Naive thymus-derived CD4-positive, alpha-beta T cell (primary cell): ENCODE measurements at regions not wholly inside any gene's neighbourhood (a gene's known extent, or its start where the extent isn't known, plus 50 kb on each side); places are given as distances from the start of the nearest gene placed in this dataset.
"Not testable (repeated sequence)": the region's sequence is repeated elsewhere in the genome, so short reads cannot be mapped to it uniquely, and the experiment has no call there.

Experiments
- ATAC-seq: fragments of 150-1000 bp; cut with Tn5 transposase; 2 replicates; pipeline ENCODE4 v1.10.0; 2021; ENCODE audit warnings: mild to moderate bottlenecking, moderate library complexity
- CTCF ChIA-PET: fragments of 350-600 bp; sonication (Branson Sonifier 250); formaldehyde crosslinking; loops from one replicate; lab custom pipeline; 2021; ENCODE audit warnings: antibody characterized with exemption; lab: Charles Lee
- POLR2A ChIA-PET: fragments of 350-600 bp; sonication (Branson Sonifier 250); formaldehyde crosslinking; loops from one replicate; lab custom pipeline; 2021; ENCODE audit warnings: antibody characterized with exemption, inconsistent platforms; lab: Charles Lee
- DNase-seq, 9 donors: peaks; one replicate each; pipeline versions ENCODE4 v3.0.0 to v3.0.0-alpha.2; 2020 to 2022; ENCODE audit warnings: mixed read lengths in 1 of 9
- H3K27ac ChIP-seq: one replicate; pipeline ENCODE4 v1.7.0; 2013; ENCODE audit warnings: mild to moderate bottlenecking, low read depth, low read length, moderate library complexity
- H3K27me3 ChIP-seq, 2 donors: one replicate each; pipeline ENCODE4 v1.7.0; 2013; ENCODE audit warnings: low read length in 2 of 2, mild to moderate bottlenecking in 2 of 2, moderate library complexity in 2 of 2; ENCODE audit not compliant: control insufficient read depth in 2 of 2, insufficient read depth in 2 of 2
- H3K36me3 ChIP-seq, 3 experiments: 1 replicate in 2 of 3; 2 replicates in 1 of 3; pipeline ENCODE4 v1.7.0; 2013; ENCODE audit warnings: low read length in 3 of 3, mild to moderate bottlenecking in 3 of 3, moderate library complexity in 1 of 3; ENCODE audit not compliant: insufficient read depth in 3 of 3, control insufficient read depth in 2 of 3
- H3K4me1 ChIP-seq, 2 donors: one replicate each; pipeline ENCODE4 v1.7.0; 2013; ENCODE audit warnings: low read length in 2 of 2, mild to moderate bottlenecking in 2 of 2, moderate library complexity in 1 of 2; ENCODE audit not compliant: control insufficient read depth in 2 of 2, insufficient read depth in 2 of 2
- H3K4me3 ChIP-seq: 2 replicates; pipeline ENCODE4 v1.7.0; 2013; ENCODE audit warnings: mild to moderate bottlenecking, low read length
- H3K9me3 ChIP-seq, 3 experiments: 1 replicate in 2 of 3; 2 replicates in 1 of 3; pipeline ENCODE4 v1.7.0; 2013; ENCODE audit warnings: low read length in 3 of 3; ENCODE audit not compliant: control insufficient read depth in 2 of 3
- H3K27ac Mint-ChIP-seq, 9 donors: one replicate each; pipeline ENCODE4 v1.8.0; 2020 to 2022; ENCODE audit warnings: mixed read lengths in 9 of 9, mild to moderate bottlenecking in 8 of 9, moderate library complexity in 5 of 9, inconsistent platforms in 2 of 9
- H3K27me3 Mint-ChIP-seq, 5 donors: one replicate each; pipeline ENCODE4 v1.8.0; 2021 to 2022; ENCODE audit warnings: mixed read lengths in 5 of 5, mild to moderate bottlenecking in 1 of 5
- H3K36me3 Mint-ChIP-seq, 5 donors: one replicate each; pipeline ENCODE4 v1.8.0; 2020 to 2022; ENCODE audit warnings: mixed read lengths in 5 of 5, mild to moderate bottlenecking in 3 of 5, inconsistent platforms in 1 of 5
- H3K4me1 Mint-ChIP-seq, 7 donors: one replicate each; pipeline ENCODE4 v1.8.0; 2020 to 2022; ENCODE audit warnings: mixed read lengths in 7 of 7, mild to moderate bottlenecking in 3 of 7, inconsistent platforms in 1 of 7
- H3K4me3 Mint-ChIP-seq, 10 donors: one replicate each; pipeline ENCODE4 v1.8.0; 2020 to 2022; ENCODE audit warnings: mild to moderate bottlenecking in 10 of 10, mixed read lengths in 10 of 10, moderate library complexity in 6 of 10, inconsistent platforms in 2 of 10
- H3K9me3 Mint-ChIP-seq, 11 donors: one replicate each; pipeline ENCODE4 v1.8.0; 2020 to 2022; ENCODE audit warnings: mixed read lengths in 11 of 11, mild to moderate bottlenecking in 4 of 11, inconsistent platforms in 1 of 11, moderate library complexity in 1 of 11
- intact Hi-C, 2 donors: fragments of 100-400 bp; cut with micrococcal nuclease; formaldehyde crosslinking; loops; one replicate each; pipeline ENCODE4 v1.15.1; 2023

DNA sequence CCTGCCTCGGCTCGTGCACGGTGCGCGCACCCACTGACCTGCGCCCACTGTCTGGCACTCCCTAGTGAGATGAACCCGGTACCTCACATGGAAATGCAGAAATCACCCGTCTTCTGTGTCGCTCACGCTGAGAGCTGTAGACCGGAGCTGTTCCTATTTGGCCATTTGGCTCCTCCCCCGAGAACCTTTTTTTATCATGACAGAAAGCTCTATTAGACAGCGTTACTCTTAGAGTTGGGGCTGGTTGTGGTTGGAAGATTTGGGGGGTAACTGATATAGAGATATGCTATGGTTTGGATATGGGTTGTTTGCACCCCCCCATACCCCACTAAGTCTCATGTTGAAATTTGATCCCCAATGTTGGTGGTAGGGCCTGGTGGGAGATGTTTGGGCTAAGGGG is 226.2 kb downstream of the LRRC70 start:
- intact Hi-C loops, H3K4me1 Mint-ChIP-seq, H3K4me3 ChIP-seq, H3K36me3 ChIP-seq, H3K27me3 ChIP-seq, H3K9me3 ChIP-seq, H3K27ac Mint-ChIP-seq, DNase-seq, CTCF ChIA-PET, H3K27ac ChIP-seq, H3K36me3 Mint-ChIP-seq, POLR2A ChIA-PET, ATAC-seq, H3K4me1 ChIP-seq: not testable (repeated sequence)
- Mint-ChIP-seq H3K9me3 (peaks cover 0 to 15% (median 6%) of the 10 kb centered on the region in 11 donors), H3K27me3 (peaks cover 0 to 16% (median 9%) of the 10 kb centered on the region in 5 donors), H3K4me3 (peak overlapping the region in 2 of 10 donors; percentile 66 to 70)

DNA sequence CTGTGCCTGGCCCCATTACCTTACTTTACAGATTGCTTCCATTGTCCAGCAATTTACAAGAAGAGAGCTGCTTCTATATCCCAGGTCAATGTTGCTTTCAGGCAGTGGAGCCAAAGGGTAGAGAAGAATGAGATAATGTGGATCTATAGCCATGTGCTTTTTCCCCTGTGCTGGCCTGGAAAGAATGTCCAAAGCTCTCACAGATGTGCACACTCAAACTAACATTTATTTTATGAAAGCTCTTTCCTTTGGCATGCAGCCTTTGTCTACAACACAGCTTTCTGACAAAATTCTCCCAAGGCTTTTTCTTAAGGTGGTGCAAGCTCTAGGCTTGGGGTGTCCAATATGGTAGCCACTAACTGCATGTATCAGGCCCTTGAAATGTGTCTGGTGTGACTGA is 217.3 kb downstream of the LRRC70 start:
- DNase-seq (no peak), ATAC-seq (no peak)
- Histone ChIP-seq H3K27me3 (no peaks in the 10 kb centered on the region), H3K4me3 (no peak overlapping the region), H3K4me1 (no peaks in the 10 kb centered on the region), H3K27ac (no peak overlapping the region), H3K36me3 (no peaks in the 10 kb centered on the region), H3K9me3 (no peaks in the 10 kb centered on the region)
- H3K4me1 Mint-ChIP-seq: no peaks in the 10 kb centered on the region
- ChIA-PET CTCF (no interaction called here), POLR2A (interaction anchor here (0.6 kb wide), 1 partner anchor 572 kb away, joined by 3 read pairs; no protein-coding TSS in a partner anchor)
- H3K36me3 Mint-ChIP-seq: peaks cover 0 to 8% (median 0%) of the 10 kb centered on the region in 5 donors
- H3K27me3 Mint-ChIP-seq: peaks cover 0 to 10% (median 4%) of the 10 kb centered on the region in 5 donors
- H3K27ac Mint-ChIP-seq: no peak overlapping the region
- peaks cover 0 to 31% (median 14%) of the 10 kb centered on the region in 11 donors for H3K9me3 Mint-ChIP-seq
- H3K4me3 Mint-ChIP-seq: no peak overlapping the region
- intact Hi-C loops: no loop called here

GRCh38 chr5:62794456-62794855 is 215.8 kb downstream of the LRRC70 start:
- Mint-ChIP-seq H3K27ac (no peak overlapping the region), H3K36me3 (peaks cover 0 to 8% (median 0%) of the 10 kb centered on the region in 5 donors), H3K9me3 (peaks cover 0 to 31% (median 14%) of the 10 kb centered on the region in 11 donors), H3K27me3 (peaks cover 0 to 12% (median 10%) of the 10 kb centered on the region in 5 donors), H3K4me3 (no peak overlapping the region), H3K4me1 (no peaks in the 10 kb centered on the region)
- intact Hi-C loops: no loop called here
- ChIA-PET CTCF (no interaction called here), POLR2A (no interaction called here)
- Histone ChIP-seq H3K9me3 (no peaks in the 10 kb centered on the region), H3K4me1 (no peaks in the 10 kb centered on the region), H3K27me3 (peaks cover 0 to 3% of the 10 kb centered on the region in 2 donors), H3K27ac (no peak overlapping the region), H3K36me3 (no peaks in the 10 kb centered on the region), H3K4me3 (no peak overlapping the region)
- ATAC-seq: no peak
- no peak for DNase-seq

- H3K27ac Mint-ChIP-seq: no peak overlapping the region
- CTCF ChIA-PET: no interaction called here
- no peaks in the 10 kb centered on the region for H3K36me3 ChIP-seq
These were observed 212.4 kb downstream of the LRRC70 start for GRCh38 chr5:62791059-62791458.

DNA sequence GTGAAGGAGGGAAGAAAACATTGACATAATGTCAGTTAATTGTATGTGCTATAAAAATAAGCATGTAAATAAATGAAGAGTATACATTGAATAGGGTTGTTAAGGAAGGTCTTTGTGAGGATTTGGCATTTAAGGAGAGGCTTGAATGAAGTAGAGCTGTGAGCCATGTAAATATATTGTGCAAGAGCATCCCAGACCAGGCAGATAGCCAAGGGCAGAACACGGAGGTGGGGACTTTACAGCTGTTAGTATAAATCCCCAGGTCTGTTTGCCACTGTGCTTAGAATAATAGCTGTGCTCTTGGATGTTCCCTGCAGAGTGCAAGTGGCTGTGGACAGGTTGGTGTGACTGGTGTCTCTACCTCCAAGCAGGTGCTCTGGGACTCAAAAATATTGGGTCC is 211.7 kb downstream of the LRRC70 start:
- no peak for ATAC-seq
- no peak overlapping the region for H3K4me3 ChIP-seq
- no peaks in the 10 kb centered on the region for H3K36me3 ChIP-seq
- Mint-ChIP-seq H3K36me3 (no peaks in the 10 kb centered on the region), H3K27ac (no peak overlapping the region), H3K4me1 (no peaks in the 10 kb centered on the region), H3K9me3 (peaks cover 0 to 8% (median 0%) of the 10 kb centered on the region in 11 donors), H3K4me3 (no peak overlapping the region), H3K27me3 (peaks cover 3 to 11% (median 10%) of the 10 kb centered on the region in 5 donors)
- intact Hi-C loops: no loop called here
- ChIA-PET POLR2A (no interaction called here), CTCF (no interaction called here)
- no peaks in the 10 kb centered on the region for H3K4me1 ChIP-seq
- peaks cover 0 to 3% of the 10 kb centered on the region in 2 donors for H3K27me3 ChIP-seq
- no peak for DNase-seq
- H3K27ac ChIP-seq: no peak overlapping the region
- H3K9me3 ChIP-seq: no peaks in the 10 kb centered on the region

More at GRCh38 chr5:62791059-62791458, 212.4 kb downstream of the LRRC70 start:
- intact Hi-C loops: no loop called here
- no peak overlapping the region for H3K4me3 Mint-ChIP-seq
- Histone ChIP-seq H3K27me3 (peaks cover 0 to 3% of the 10 kb centered on the region in 2 donors), H3K4me1 (no peaks in the 10 kb centered on the region), H3K4me3 (no peak overlapping the region), H3K9me3 (no peaks in the 10 kb centered on the region), H3K27ac (no peak overlapping the region)
- H3K9me3 Mint-ChIP-seq: peaks cover 0 to 9% (median 0%) of the 10 kb centered on the region in 11 donors
- H3K36me3 Mint-ChIP-seq: no peaks in the 10 kb centered on the region
- H3K27me3 Mint-ChIP-seq: peaks cover 3 to 12% (median 10%) of the 10 kb centered on the region in 5 donors
- DNase-seq: no peak
- POLR2A ChIA-PET: no interaction called here
- no peak for ATAC-seq
- H3K4me1 Mint-ChIP-seq: no peaks in the 10 kb centered on the region

DNA sequence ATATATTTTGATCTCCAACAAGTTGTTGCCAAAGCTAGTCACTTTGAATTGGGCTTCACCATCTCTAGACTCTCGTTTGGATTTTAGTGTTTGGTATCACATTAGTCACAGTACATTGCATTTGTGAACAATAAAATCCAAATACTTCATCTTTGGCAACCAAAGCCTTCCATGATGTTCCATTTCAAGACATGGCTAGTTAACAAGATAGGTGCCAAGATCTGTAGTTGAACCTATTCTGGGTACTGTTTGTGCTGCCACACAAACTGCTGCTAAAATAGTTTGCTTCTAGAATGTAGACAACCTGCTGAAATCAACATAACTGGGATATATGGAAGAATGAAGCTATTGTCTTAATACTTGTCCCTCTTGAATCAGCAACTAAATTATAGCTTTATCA is 207.5 kb downstream of the LRRC70 start:
- H3K4me3 Mint-ChIP-seq: no peak overlapping the region

GRCh38 chr5:62785588-62785987 is 207.0 kb downstream of the LRRC70 start:
- Mint-ChIP-seq H3K36me3 (no peaks in the 10 kb centered on the region), H3K9me3 (peaks cover 0 to 2% (median 0%) of the 10 kb centered on the region in 11 donors), H3K27ac (no peak overlapping the region), H3K4me1 (peaks cover 0 to 13% (median 0%) of the 10 kb centered on the region in 7 donors), H3K4me3 (no peak overlapping the region), H3K27me3 (peaks cover 0 to 13% (median 4%) of the 10 kb centered on the region in 5 donors)
- H3K27me3 ChIP-seq: peaks cover 0 to 3% of the 10 kb centered on the region in 2 donors
- intact Hi-C loops: no loop called here
- CTCF ChIA-PET: no interaction called here
- no peak overlapping the region for H3K4me3 ChIP-seq
- no peaks in the 10 kb centered on the region for H3K4me1 ChIP-seq
- POLR2A ChIA-PET: no interaction called here
- no peaks in the 10 kb centered on the region for H3K36me3 ChIP-seq
- no peak for DNase-seq
- no peak for ATAC-seq
- no peak overlapping the region for H3K27ac ChIP-seq
- H3K9me3 ChIP-seq: no peaks in the 10 kb centered on the region

More for the DNA sequence above, 207.5 kb downstream of the LRRC70 start:
- no peak for DNase-seq
- Mint-ChIP-seq H3K27ac (no peak overlapping the region), H3K9me3 (peaks cover 0 to 2% (median 0%) of the 10 kb centered on the region in 11 donors), H3K27me3 (peaks cover 0 to 13% (median 7%) of the 10 kb centered on the region in 5 donors), H3K4me1 (peaks cover 0 to 13% (median 0%) of the 10 kb centered on the region in 7 donors), H3K36me3 (no peaks in the 10 kb centered on the region)
- POLR2A ChIA-PET: no interaction called here
- Histone ChIP-seq H3K4me1 (no peaks in the 10 kb centered on the region), H3K4me3 (no peak overlapping the region), H3K9me3 (no peaks in the 10 kb centered on the region), H3K27ac (no peak overlapping the region), H3K36me3 (no peaks in the 10 kb centered on the region), H3K27me3 (peaks cover 0 to 3% of the 10 kb centered on the region in 2 donors)
- intact Hi-C loops: no loop called here
- ATAC-seq: no peak
- CTCF ChIA-PET: no interaction called here
